Body of pancreas (tissue), 4 donors: ENCODE measurements at regions not wholly inside any gene's neighbourhood (a gene's known extent, or its start where the extent isn't known, plus 50 kb on each side); places are given as distances from the start of the nearest gene placed in this dataset.

Experiments used
- CTCF ChIP-seq, 7 experiments: fragments of 450-650 bp in 4 of 7; fragments of 200-600 bp in 3 of 7; sonication (generic) in 3 of 7; IDR thresholded peaks; one replicate each; pipeline ENCODE4 v1.5.1; 2016 to 2019; ENCODE audit warnings: antibody characterized with exemption in 7 of 7
- POLR2A ChIP-seq, 3 donors: fragments of 450-650 bp; IDR thresholded peaks; one replicate each; pipeline ENCODE4 v1.6.1; 2016; ENCODE audit warnings: antibody characterized with exemption in 3 of 3, mild to moderate bottlenecking in 2 of 3

GRCh38 chr20:57959589-57959988 lies 249.8 kb upstream of the PMEPA1 start:
- no peak for TF ChIP-seq CTCF (IDR thresholded peaks at IDR 0.05)
- no peak for TF ChIP-seq POLR2A (IDR thresholded peaks at IDR 0.05)
